CD4-positive, alpha-beta T cell treated with Interleukin-4 for 1 hour (primary cell): ENCODE measurements at regions not wholly inside any gene's neighbourhood (a gene's known extent, or its start where the extent isn't known, plus 50 kb on each side); places are given as distances from the start of the nearest gene placed in this dataset.

Experiments used
- DNase-seq, 2 donors: peaks; one replicate each; pipeline ENCODE4 v3.0.0-alpha.2; 2020 to 2022

GRCh38 chr3:160132226-160132625 is 93.0 kb upstream of the C3orf80 start:
- no peak for DNase-seq

DNA sequence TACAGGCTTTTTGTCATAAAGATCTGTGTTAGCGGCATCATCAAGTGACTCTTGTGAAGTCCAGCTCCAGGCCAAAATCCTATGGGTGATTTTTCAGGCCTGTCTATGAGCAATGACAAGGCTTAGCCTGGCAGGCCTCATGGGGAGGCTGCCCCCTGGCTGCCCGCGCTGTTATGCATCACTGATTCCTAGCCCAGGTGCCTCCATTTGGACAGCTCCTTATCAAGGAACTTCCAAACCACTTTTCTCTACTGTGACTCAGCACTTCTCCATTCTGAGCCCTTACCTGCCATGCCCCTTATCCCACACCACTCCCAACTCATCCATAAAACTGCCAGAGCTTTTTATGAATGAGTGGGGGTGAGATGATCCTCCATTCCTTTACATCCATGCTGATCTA is 91.5 kb upstream of the C3orf80 start:
- DNase-seq: no peak

DNA sequence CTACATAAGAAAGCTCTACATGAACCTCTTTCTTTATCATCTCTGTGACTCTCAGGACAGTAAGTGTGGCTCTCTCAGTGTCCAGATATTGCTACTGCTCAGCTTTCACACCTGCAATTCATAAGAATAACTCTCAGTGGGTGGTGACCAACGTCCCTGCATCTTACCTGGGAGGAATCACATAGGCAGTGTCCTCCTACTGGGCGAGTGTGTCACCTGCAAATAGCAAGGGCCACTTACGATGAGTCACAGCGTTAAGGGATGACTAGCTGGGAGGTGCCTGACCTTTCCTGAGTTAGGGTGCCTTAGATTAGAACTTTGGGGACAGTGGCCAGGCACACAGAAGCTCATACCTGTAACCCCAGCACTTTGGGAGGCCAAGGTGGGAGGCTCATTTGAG is 90.8 kb upstream of the C3orf80 start:
- no peak for DNase-seq

- DNase-seq: peak in 1 of 2 donors; percentile 15
Observed at GRCh38 chr3:160134964-160135363, 90.3 kb upstream of the C3orf80 start.

GRCh38 chr3:160135851-160136250 is 89.4 kb upstream of the C3orf80 start:
- no peak for DNase-seq

DNA sequence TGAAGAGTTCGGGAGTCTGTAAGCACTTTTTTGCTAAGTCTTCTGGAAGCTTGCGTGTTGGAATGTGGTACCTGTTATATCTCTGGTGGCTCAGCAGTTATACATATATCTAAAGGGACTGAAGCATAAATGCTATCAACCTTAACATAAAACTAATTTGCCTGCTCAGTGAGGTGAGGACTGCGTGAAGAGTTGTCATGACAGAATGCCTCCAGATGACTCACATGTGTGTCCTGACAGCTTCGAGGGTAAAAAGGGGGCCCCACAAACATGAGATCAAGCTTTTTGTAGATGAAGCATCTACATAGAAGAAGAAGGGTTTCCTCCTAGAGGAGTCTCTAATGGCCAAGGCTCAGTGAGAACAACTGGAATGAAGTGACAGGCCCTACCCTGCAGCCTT is 88.8 kb upstream of the C3orf80 start:
- DNase-seq: no peak

DNA sequence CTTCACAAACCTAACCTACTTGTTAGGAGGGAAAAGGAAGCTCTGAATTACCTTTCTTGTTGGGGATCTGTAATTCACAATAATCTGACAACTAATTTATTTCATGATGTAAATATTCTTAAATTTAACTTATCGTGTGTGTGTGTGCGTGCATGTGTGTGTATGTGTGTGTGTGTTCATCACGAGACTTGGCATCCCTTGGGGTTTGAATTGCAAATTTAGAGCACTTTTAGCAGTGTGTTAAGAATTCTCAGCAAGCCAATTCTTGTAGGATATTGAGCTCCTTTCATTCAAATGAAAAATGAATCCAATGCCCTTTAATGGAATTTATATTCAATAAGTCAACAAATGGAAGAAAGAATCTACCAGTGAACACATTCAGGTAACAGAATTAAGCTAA is 85.9 kb upstream of the C3orf80 start:
- DNase-seq: no peak

- DNase-seq: no peak
Observed at GRCh38 chr3:160140756-160141155, 84.5 kb upstream of the C3orf80 start.

DNA sequence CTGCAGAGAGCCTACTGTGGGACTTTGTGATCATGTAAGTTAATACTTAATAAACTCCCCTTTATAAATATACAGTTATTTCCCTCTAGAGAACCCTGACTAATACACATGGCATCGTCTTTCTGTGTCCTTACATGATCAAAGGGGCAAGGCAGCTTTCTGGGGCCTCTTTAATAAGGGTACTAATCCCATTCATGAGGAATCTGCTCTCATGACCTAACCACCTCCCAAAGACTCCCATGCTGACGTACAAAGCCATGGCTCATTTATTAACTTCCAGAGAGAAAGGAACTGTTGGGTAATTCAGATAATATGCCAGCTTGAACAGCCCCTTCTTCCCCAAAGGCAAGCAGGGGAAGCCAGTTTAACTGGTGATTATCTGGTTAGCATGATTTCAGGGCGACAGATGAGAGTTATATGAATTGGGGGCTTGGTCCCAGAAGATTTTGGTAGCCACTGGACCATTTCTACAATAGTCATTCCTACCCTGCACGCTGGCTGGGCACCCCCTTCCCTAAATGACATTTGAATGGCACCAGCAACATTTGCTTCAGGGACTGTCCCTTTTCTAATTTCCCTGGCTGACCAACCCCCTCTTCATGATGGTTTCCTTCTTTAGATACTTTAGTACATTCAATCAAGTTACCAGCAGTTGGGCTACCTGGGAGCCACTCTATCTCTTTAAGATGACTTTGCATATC is 83.6 kb upstream of the C3orf80 start:
- DNase-seq: no peak

DNA sequence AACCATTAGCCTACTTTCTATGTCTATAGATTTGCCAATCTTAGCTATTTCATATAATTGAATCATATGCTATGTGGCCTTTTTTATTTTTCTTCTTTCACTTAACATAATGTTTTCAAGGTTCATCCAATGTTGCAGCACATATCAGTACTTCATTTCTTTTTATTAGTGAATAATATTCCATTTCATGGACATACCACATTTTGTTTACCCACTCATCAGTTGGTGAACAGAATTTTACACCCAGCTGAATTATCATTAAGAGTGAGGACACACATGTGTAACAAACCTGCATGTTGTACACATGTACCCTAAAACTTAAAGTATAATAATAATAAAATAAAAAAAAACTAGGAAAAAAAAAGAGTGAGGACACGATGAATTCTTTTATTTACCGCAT is 81.7 kb upstream of the C3orf80 start:
- no peak for DNase-seq

DNA sequence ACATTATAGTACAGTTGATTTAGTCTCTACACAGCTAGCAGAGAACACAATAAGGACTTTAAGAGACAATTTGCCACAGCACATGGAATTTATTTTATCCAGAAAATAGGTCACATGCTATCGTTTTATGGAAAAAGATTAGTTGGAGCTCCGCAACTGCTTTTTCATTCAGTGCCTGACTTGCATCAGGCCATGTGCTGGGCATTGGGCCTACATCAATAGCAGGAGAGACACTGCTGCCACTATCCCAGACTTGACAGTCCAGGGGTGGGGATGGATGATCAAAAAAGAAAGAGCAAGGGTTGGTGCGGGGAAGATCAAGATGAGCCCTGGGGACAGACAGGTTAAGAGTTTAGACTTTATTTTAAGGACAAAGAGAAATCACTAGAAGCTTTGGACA is 75.2 kb upstream of the C3orf80 start:
- no peak for DNase-seq

- no peak for DNase-seq
Observed at GRCh38 chr3:160150525-160150924, 74.7 kb upstream of the C3orf80 start.

DNA sequence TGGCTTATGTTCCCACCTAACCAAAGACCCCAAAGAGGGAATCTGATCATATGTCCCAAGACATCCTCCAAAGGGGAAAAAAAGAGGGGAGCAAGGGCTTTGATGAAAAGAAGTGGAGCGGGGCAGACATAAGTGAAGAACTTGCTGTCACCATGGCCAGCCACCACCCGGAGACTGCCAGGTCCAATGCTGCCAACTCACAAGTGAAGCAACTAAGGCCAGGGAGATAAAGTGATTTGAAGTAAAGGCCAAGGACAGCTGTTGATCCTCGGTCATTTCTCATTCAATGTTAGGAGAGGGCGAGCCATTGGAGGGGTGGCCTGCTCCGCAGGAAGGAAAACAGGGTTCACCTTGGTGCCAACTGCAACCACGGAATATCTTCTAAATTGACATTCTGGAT is 72.6 kb upstream of the C3orf80 start:
- no peak for DNase-seq

DNA sequence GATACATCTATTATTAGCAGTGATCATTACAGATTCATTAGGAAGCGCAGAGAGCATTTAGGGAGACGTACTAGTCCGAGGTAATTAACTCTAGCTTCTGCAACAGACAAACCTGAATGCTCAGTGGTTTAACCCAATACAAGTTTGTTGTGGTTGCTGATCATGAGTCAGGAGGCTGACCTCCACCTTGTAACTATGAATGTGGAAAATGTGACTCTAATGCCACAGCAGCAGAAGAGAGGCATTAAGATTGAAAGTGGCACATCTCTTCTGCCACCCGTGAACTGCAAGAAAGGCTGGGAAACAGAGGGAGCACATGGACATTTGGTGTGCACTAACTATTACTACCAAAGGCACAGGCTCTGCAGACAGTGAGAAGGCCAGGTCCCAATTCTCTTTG is 71.2 kb upstream of the C3orf80 start:
- DNase-seq: no peak

- no peak for DNase-seq
Observed at GRCh38 chr3:160154596-160154995, 70.6 kb upstream of the C3orf80 start.

GRCh38 chr3:160157321-160157720 is 67.9 kb upstream of the C3orf80 start:
- no peak for DNase-seq

DNA sequence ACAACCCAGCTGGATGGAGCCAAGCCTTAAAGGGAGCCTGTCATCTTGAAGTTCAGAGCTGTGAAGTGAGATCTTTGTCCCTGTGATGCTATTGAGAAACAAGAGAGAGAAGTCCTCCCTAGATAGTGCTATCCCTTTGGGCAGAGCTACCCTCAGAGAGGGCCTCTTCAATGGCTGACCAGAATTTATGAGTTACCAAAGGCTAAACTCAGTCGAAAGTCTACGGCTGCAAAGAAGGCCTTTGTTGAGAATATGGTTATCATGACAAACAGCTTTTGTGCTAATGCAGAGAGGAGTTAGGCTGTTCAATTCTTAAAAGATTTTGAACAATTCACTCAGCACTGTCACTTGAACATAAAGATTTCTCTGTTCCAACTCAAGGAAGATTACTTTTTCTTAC is 65.9 kb upstream of the C3orf80 start:
- no peak for DNase-seq

DNA sequence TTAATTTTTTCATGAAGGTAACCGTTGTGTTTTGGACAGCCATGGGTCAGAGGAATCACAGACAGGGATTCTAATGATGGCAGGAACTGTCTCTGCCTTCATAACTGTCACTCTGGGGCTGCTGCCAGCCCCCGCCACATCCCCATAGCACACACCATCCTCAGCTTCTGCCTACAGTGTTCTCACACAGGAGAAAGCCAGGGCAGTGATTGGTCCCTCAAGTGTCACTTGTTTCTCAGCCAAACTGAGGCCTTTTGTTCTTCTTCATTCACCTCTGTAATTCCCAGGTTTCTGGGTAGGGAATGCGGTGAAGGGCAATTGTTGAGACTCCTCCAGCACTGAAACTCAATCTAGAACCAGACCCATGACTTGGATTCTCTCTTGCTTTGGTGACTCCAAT is 65.4 kb upstream of the C3orf80 start:
- no peak for DNase-seq

DNA sequence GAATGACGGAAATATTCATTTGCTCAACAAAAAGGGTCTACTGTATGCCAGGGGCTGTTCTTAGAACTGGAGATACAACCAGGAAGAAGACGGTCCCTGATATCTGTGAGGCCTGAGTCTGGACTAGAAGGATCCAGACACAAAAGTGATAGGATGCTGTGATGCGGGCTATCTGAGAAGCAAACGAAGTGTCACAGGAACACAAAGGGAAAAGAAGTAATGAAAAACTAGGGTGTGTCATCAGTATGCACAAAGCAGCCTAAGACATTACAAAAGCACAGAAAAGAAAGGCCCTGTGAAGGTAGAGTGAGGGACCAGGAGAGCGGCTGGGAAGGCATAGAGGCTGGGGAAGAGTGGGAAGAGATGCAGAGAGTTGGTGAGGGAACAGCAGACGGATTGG is 63.3 kb upstream of the C3orf80 start:
- DNase-seq: no peak

GRCh38 chr3:160162440-160162839 is 62.8 kb upstream of the C3orf80 start:
- DNase-seq: no peak

- DNase-seq: peak in 1 of 2 donors; percentile 20
Observed at GRCh38 chr3:160163229-160163878, 61.9 kb upstream of the C3orf80 start.

- no peak for DNase-seq
Observed at GRCh38 chr3:160168246-160168645, 57.0 kb upstream of the C3orf80 start.

GRCh38 chr3:160169139-160169976 is 55.9 kb upstream of the C3orf80 start:
- DNase-seq: no peak
